HEK293 (cell line): ENCODE measurements at regions not wholly inside any gene's neighbourhood (a gene's known extent, or its start where the extent isn't known, plus 50 kb on each side); places are given as distances from the start of the nearest gene placed in this dataset.

Experiments
- CTCF ChIA-PET: fragments of 350-600 bp; formaldehyde crosslinking; extraction: SDS; loops from one replicate; lab custom pipeline; 2021; ENCODE audit warnings: antibody characterized with exemption; lab: Yijun Ruan, JAX
- POLR2A ChIA-PET: fragments of 300-600 bp; formaldehyde crosslinking; extraction: SDS; loops from one replicate; lab custom pipeline; 2020; ENCODE audit warnings: antibody characterized with exemption, inconsistent platforms; lab: Yijun Ruan, JAX
- H3K27ac ChIP-seq: fragments of 200-500 bp; sonication (Bioruptor generic); 2 replicates; pipeline ENCODE4 v1.5.1; 2014; ENCODE audit warnings: low read depth, low read length, control low read depth, inconsistent platforms; ENCODE audit errors: extremely low read depth
- H3K36me3 ChIP-seq, 2 experiments: fragments of 200-500 bp in 1 of 2; sonication (Bioruptor generic) in 1 of 2; 1 replicate in 1 of 2; 2 replicates in 1 of 2; pipeline ENCODE4 v1.5.1; 2014 to 2017; ENCODE audit warnings: inconsistent platforms in 2 of 2, low read length in 2 of 2; ENCODE audit not compliant: control insufficient read depth in 2 of 2, insufficient read depth in 1 of 2
- H3K4me1 ChIP-seq: fragments of 200-500 bp; sonication (Bioruptor generic); 2 replicates; pipeline ENCODE4 v1.5.1; 2014; ENCODE audit warnings: mild to moderate bottlenecking, low read length, inconsistent platforms; ENCODE audit not compliant: control insufficient read depth, insufficient read depth
- H3K4me3 ChIP-seq: 2 replicates; pipeline ENCODE4 v1.5.1; 2011; ENCODE audit warnings: low read depth, mild to moderate bottlenecking, control low read depth, low read length, moderate library complexity
- H3K9me3 ChIP-seq: fragments of 200-500 bp; sonication (Bioruptor generic); 2 replicates; pipeline ENCODE4 v1.5.1; 2014; ENCODE audit warnings: low read depth, low read length, inconsistent platforms; ENCODE audit not compliant: control insufficient read depth, insufficient read depth
- BCL11B ChIP-seq: fragments of 450-650 bp; formaldehyde crosslinking; IDR thresholded peaks from 2 replicates; pipeline ENCODE4 v1.5.1; 2016; ENCODE audit warnings: low read depth, missing biosample characterization, missing genetic modification characterization
- GFI1B ChIP-seq: fragments of 450-650 bp; formaldehyde crosslinking; IDR thresholded peaks from 2 replicates; pipeline ENCODE4 v1.5.1; 2016; ENCODE audit warnings: missing biosample characterization, missing genetic modification characterization
- GLI2 ChIP-seq: fragments of 450-650 bp; formaldehyde crosslinking; IDR thresholded peaks from 2 replicates; pipeline ENCODE4; 2017; ENCODE audit warnings: missing biosample characterization, missing genetic modification characterization, low read depth, borderline replicate concordance
- HOXA7 ChIP-seq: sonication (generic); formaldehyde crosslinking; IDR thresholded peaks from 2 replicates; pipeline ENCODE4 v1.8.1; 2022; ENCODE audit warnings: missing genetic modification reagents, borderline replicate concordance
- IKZF3 ChIP-seq: fragments of 450-650 bp; IDR thresholded peaks from 2 replicates; pipeline ENCODE4 v1.5.0; 2018; ENCODE audit warnings: missing biosample characterization, mild to moderate bottlenecking, missing genetic modification characterization, moderate library complexity
- KLF16 ChIP-seq: fragments of 450-650 bp; formaldehyde crosslinking; IDR thresholded peaks from 2 replicates; pipeline ENCODE4 v1.5.1; 2017; ENCODE audit warnings: missing biosample characterization, missing genetic modification characterization
- KLF7 ChIP-seq: fragments of 450-650 bp; formaldehyde crosslinking; IDR thresholded peaks from 2 replicates; pipeline ENCODE4 v1.5.1; 2016; ENCODE audit warnings: missing biosample characterization, missing genetic modification characterization, borderline replicate concordance
- PBX3 ChIP-seq: sonication (generic); formaldehyde crosslinking; IDR thresholded peaks from 2 replicates; pipeline ENCODE4 v1.8.1; 2022; ENCODE audit warnings: mild to moderate bottlenecking, moderate library complexity, missing genetic modification reagents
- ZBTB10 ChIP-seq: fragments of 450-650 bp; formaldehyde crosslinking; IDR thresholded peaks from 2 replicates; pipeline ENCODE4 v1.5.1; 2016; ENCODE audit warnings: missing biosample characterization, missing genetic modification characterization
- ZEB2 ChIP-seq: fragments of 450-650 bp; formaldehyde crosslinking; IDR thresholded peaks from 2 replicates; pipeline ENCODE4 v1.5.1; 2016; ENCODE audit warnings: missing biosample characterization, missing genetic modification characterization
- ZIC2 ChIP-seq: fragments of 450-650 bp; formaldehyde crosslinking; IDR thresholded peaks from 2 replicates; pipeline ENCODE4 v1.5.1; 2016; ENCODE audit warnings: missing biosample characterization, missing genetic modification characterization
- ZNF121 ChIP-seq: fragments of 450-650 bp; formaldehyde crosslinking; IDR thresholded peaks from 2 replicates; pipeline ENCODE4 v1.5.1; 2016; ENCODE audit warnings: missing biosample characterization, missing genetic modification characterization
- ZNF18 ChIP-seq: fragments of 450-650 bp; formaldehyde crosslinking; IDR thresholded peaks from 2 replicates; pipeline ENCODE4 v1.5.1; 2016; ENCODE audit warnings: missing biosample characterization, missing genetic modification characterization
- ZNF23 ChIP-seq: fragments of 450-650 bp; formaldehyde crosslinking; IDR thresholded peaks from 2 replicates; pipeline ENCODE4 v1.5.1; 2016; ENCODE audit warnings: missing biosample characterization, missing genetic modification characterization, borderline replicate concordance
- ZNF391 ChIP-seq: fragments of 450-650 bp; formaldehyde crosslinking; IDR thresholded peaks from 2 replicates; pipeline ENCODE4 v1.5.1; 2016; ENCODE audit warnings: low read depth, missing biosample characterization, missing genetic modification characterization, borderline replicate concordance
- ZNF529 ChIP-seq: fragments of 450-650 bp; formaldehyde crosslinking; IDR thresholded peaks from 2 replicates; pipeline ENCODE4 v1.5.1; 2017; ENCODE audit warnings: missing genetic modification characterization, missing biosample characterization; ENCODE audit not compliant: insufficient replicate concordance
- ZNF530 ChIP-seq: fragments of 450-650 bp; formaldehyde crosslinking; IDR thresholded peaks from 2 replicates; pipeline ENCODE4 v1.5.1; 2016; ENCODE audit warnings: low read depth, missing biosample characterization, missing genetic modification characterization
- ZNF768 ChIP-seq: fragments of 450-650 bp; formaldehyde crosslinking; IDR thresholded peaks from 2 replicates; pipeline ENCODE4 v1.5.1; 2018; ENCODE audit warnings: missing biosample characterization, mild to moderate bottlenecking, missing genetic modification characterization
- ZNF777 ChIP-seq: fragments of 450-650 bp; formaldehyde crosslinking; IDR thresholded peaks from 2 replicates; pipeline ENCODE4 v1.5.1; 2017; ENCODE audit warnings: missing biosample characterization, missing genetic modification characterization, borderline replicate concordance
- ZNF791 ChIP-seq: fragments of 450-650 bp; formaldehyde crosslinking; IDR thresholded peaks from 2 replicates; pipeline ENCODE4 v1.5.1; 2016; ENCODE audit warnings: missing biosample characterization, missing genetic modification characterization
- TF ChIP-seq, protein P1 (sequence below): fragments of 450-650 bp; formaldehyde crosslinking; IDR thresholded peaks from 2 replicates; pipeline ENCODE4 v1.5.1; 2016; ENCODE audit warnings: missing biosample characterization, missing genetic modification characterization
- TF ChIP-seq, protein P2 (sequence below): fragments of 450-650 bp; formaldehyde crosslinking; IDR thresholded peaks from 2 replicates; pipeline ENCODE4 v1.5.1; 2016; ENCODE audit warnings: missing biosample characterization, missing genetic modification characterization

DNA sequence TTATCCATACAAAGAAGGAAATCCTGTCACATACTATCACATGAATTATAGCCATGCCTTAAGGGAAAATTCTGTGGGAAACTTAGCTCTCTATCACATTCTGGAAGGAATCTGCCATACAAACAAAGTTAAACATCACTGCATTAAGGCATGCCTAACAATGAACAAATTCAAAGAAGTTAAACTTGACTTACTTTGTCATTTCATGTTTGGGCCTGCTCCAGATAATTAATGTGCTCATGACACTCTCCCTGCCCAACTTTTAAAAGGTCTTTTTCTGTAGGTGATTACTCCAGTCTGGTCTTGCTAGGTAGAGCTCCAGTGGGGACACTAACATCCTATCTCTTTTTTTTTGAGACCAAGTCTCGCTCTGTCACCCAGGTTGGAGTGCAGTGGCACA lies 230.5 kb downstream of the AEBP2 start:
- H3K4me1 ChIP-seq, result no peaks in the 10 kb centered on the region
- H3K4me3 ChIP-seq, result no peak overlapping the region
- H3K36me3 ChIP-seq, result no peaks in the 10 kb centered on the region
- H3K27ac ChIP-seq, result no peak overlapping the region
- ChIA-PET CTCF (no interaction called here), POLR2A (no interaction called here)
- no peak for TF ChIP-seq ZNF18 (tag by site-specific recombination)
- no peak for TF ChIP-seq BCL11B (tag by site-specific recombination)
- no peak for TF ChIP-seq HOXA7 (CRISPR knock-in tag)
- no peak for TF ChIP-seq ZNF529
- no peak for TF ChIP-seq ZNF23 (tag by site-specific recombination)
- TF ChIP-seq, protein P1, sequence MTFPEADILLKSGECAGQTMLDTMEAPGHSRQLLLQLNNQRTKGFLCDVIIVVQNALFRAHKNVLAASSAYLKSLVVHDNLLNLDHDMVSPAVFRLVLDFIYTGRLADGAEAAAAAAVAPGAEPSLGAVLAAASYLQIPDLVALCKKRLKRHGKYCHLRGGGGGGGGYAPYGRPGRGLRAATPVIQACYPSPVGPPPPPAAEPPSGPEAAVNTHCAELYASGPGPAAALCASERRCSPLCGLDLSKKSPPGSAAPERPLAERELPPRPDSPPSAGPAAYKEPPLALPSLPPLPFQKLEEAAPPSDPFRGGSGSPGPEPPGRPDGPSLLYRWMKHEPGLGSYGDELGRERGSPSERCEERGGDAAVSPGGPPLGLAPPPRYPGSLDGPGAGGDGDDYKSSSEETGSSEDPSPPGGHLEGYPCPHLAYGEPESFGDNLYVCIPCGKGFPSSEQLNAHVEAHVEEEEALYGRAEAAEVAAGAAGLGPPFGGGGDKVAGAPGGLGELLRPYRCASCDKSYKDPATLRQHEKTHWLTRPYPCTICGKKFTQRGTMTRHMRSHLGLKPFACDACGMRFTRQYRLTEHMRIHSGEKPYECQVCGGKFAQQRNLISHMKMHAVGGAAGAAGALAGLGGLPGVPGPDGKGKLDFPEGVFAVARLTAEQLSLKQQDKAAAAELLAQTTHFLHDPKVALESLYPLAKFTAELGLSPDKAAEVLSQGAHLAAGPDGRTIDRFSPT (tag by site-specific recombination), result no peak
- no peak for TF ChIP-seq PBX3
- no peak for TF ChIP-seq GFI1B (tag by site-specific recombination)
- no peak for TF ChIP-seq ZNF391 (tag by site-specific recombination)
- TF ChIP-seq ZNF777 (tag by site-specific recombination), result no peak
- no peak for TF ChIP-seq ZNF121 (tag by site-specific recombination)
- no peak for TF ChIP-seq ZNF768 (tag by site-specific recombination)
- TF ChIP-seq ZNF791, result no peak
- no peak for TF ChIP-seq ZNF530 (tag by site-specific recombination)
- no peak for TF ChIP-seq KLF16 (tag by site-specific recombination)
- TF ChIP-seq GLI2 (tag by site-specific recombination), result no peak
- TF ChIP-seq ZEB2 (tag by site-specific recombination), result no peak
- no peaks in the 10 kb centered on the region for H3K9me3 ChIP-seq

GRCh38 chr12:19671695-19672094 lies 232.4 kb downstream of the AEBP2 start:
- Histone ChIP-seq H3K4me3 (no peak overlapping the region), H3K9me3 (no peaks in the 10 kb centered on the region), H3K27ac (no peak overlapping the region), H3K4me1 (no peaks in the 10 kb centered on the region), H3K36me3 (no peaks in the 10 kb centered on the region)
- ChIA-PET POLR2A (no interaction called here), CTCF (no interaction called here)
- no peak for TF ChIP-seq IKZF3 (tag by site-specific recombination)
- no peak for TF ChIP-seq ZIC2 (tag by site-specific recombination)
- TF ChIP-seq, protein P2, sequence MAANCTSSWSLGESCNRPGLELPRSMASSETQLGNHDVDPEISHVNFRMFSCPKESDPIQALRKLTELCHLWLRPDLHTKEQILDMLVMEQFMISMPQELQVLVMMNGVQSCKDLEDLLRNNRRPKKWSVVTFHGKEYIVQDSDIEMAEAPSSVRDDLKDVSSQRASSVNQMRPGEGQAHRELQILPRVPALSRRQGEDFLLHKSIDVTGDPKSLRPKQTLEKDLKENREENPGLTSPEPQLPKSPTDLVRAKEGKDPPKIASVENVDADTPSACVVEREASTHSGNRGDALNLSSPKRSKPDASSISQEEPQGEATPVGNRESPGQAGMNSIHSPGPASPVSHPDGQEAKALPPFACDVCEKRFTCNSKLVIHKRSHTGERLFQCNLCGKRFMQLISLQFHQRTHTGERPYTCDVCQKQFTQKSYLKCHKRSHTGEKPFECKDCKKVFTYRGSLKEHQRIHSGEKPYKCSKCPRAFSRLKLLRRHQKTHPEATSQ, result no peak
- no peak for TF ChIP-seq KLF7
- no peak for TF ChIP-seq ZBTB10 (tag by site-specific recombination)
